Coronary artery (tissue), 2 donors: ENCODE measurements at regions not wholly inside any gene's neighbourhood (a gene's known extent, or its start where the extent isn't known, plus 50 kb on each side); places are given as distances from the start of the nearest gene placed in this dataset.

Source experiments
- DNase-seq: peaks from one replicate; pipeline ENCODE4 v3.0.0-alpha.2; 2017; ENCODE audit warnings: low spot score
- H3K27ac ChIP-seq, 2 donors: fragments of 200-600 bp; sonication (generic); one replicate each; pipeline ENCODE4 v1.5.1; 2016 to 2019
- H3K4me3 ChIP-seq: fragments of 200-600 bp; sonication (generic); 2 replicates; pipeline ENCODE4 v1.5.1; 2016; ENCODE audit warnings: mild to moderate bottlenecking, moderate library complexity
- CTCF ChIP-seq: fragments of 200-600 bp; sonication (generic); IDR thresholded peaks from one replicate; pipeline ENCODE4 v1.5.1; 2019; ENCODE audit warnings: antibody characterized with exemption

GRCh38 chr3:31189971-31190370, 295.5 kb upstream of the GADL1 start:
- no peak overlapping the region for H3K27ac ChIP-seq
- no peak for DNase-seq
- no peak for TF ChIP-seq CTCF

GRCh38 chr3:31191354-31191753, 296.9 kb upstream of the GADL1 start:
- H3K4me3 ChIP-seq: no peak overlapping the region
- no peak for TF ChIP-seq CTCF
- H3K27ac ChIP-seq: no peak overlapping the region
- no peak for DNase-seq

More at GRCh38 chr3:31189971-31190370, 295.5 kb upstream of the GADL1 start:
- no peak overlapping the region for H3K4me3 ChIP-seq

DNA sequence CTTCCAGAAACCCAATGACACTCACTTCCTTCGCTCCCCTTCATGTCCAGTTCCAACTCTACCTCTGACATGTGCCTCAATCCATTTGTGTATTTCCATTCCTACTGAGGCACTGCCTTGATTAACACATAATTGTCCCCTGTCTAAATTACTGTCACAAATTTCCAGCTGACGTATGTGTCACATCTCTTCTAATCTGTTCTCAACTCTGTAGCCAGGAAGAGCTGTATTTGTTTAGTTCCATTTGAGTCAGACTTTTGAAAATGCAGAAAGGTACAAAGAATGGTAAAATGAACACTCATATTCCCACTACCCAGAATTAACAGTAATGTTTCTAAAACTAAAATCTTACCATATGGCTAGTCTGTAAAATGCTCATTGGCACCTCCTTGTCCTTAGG, 299.0 kb upstream of the GADL1 start:
- Histone ChIP-seq H3K27ac (no peak overlapping the region), H3K4me3 (no peak overlapping the region)
- TF ChIP-seq CTCF: no peak
- no peak for DNase-seq

DNA sequence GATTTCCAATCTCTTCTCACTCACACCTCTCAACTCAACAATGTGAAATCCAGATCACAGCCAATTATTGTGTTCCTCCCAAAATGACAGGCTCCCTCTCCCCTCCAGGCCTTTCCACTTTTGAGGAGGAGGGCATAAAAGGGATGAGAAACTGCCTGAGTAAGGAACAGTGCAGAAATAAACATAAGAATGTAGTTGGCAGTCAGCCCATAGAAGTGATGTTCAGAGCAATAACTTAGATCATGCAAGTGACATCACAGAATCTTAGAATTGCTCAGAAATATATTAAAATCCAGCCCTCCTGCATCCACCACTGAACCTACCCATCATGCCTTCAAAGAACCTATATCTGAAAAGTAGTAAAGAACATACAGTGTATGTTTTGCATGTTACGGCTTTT, 299.4 kb upstream of the GADL1 start:
- no peak overlapping the region for H3K27ac ChIP-seq
- TF ChIP-seq CTCF: no peak
- no peak overlapping the region for H3K4me3 ChIP-seq
- DNase-seq: no peak

GRCh38 chr3:31196261-31196660, 301.8 kb upstream of the GADL1 start:
- no peak for TF ChIP-seq CTCF
- Histone ChIP-seq H3K4me3 (no peak overlapping the region), H3K27ac (peak overlapping the region; percentile 50 to 63)
- DNase-seq: no peak

- peak overlapping the region; percentile 31 for H3K4me3 ChIP-seq
- peak overlapping the region; percentile 50 to 71 for H3K27ac ChIP-seq
- no peak for TF ChIP-seq CTCF
- DNase-seq: peak; percentile 77
These were observed 302.5 kb upstream of the GADL1 start for GRCh38 chr3:31196881-31197364.

DNA sequence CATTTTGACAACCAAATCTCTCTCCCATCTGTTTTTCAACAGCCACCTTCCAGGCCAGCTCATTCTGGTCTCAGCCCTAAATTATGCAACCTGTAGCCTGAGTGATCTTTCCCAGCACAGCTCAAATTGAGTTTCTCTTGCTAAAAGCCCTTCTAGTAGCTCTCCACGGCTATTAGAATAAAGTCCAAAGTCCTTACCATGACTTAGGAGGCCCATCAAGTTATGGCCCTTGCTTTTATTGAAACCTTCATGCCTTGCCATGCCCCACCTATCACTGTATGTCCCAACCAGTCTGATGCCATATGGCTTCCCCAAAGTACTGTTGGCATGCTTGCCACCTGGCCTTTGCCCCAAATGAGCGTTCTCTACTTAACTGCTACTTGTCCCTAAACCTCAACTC, 303.5 kb upstream of the GADL1 start:
- no peak overlapping the region for H3K4me3 ChIP-seq
- no peak for TF ChIP-seq CTCF
- peak overlapping the region in 1 of 2 donors; percentile 71 for H3K27ac ChIP-seq
- no peak for DNase-seq
